ENCODE measurements at regions not wholly inside any gene's neighbourhood (a gene's known extent, or its start where the extent isn't known, plus 50 kb on each side); places are given as distances from the start of the nearest gene placed in this dataset.

DNA sequence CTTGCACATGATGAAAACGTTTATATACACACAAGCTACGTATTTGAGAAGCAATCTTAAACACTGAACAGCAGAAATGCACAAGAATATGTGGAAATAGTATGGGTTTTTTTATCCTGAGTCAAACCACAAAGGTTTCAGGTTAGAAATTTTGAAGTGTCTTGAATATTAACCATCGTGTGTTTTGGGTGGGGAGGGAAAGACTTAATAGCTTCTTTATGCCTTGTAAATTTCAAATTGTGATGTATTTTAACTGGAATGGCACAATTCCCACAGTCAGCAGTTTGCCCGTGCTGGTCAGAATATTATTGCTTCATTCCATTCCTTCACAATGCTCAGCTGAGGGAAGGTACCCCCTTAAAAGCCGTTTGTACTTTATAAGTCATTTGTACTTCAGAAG lies 67.4 kb upstream of the WDR1 start:
- DNase-seq (ENCODE audit: low spot score) (no peak), ATAC-seq (ENCODE audit: low FRiP score) (no peak)
- TF ChIP-seq, protein P1, sequence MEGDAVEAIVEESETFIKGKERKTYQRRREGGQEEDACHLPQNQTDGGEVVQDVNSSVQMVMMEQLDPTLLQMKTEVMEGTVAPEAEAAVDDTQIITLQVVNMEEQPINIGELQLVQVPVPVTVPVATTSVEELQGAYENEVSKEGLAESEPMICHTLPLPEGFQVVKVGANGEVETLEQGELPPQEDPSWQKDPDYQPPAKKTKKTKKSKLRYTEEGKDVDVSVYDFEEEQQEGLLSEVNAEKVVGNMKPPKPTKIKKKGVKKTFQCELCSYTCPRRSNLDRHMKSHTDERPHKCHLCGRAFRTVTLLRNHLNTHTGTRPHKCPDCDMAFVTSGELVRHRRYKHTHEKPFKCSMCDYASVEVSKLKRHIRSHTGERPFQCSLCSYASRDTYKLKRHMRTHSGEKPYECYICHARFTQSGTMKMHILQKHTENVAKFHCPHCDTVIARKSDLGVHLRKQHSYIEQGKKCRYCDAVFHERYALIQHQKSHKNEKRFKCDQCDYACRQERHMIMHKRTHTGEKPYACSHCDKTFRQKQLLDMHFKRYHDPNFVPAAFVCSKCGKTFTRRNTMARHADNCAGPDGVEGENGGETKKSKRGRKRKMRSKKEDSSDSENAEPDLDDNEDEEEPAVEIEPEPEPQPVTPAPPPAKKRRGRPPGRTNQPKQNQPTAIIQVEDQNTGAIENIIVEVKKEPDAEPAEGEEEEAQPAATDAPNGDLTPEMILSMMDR (IDR thresholded peaks at IDR 0.05) = no peak

DNA sequence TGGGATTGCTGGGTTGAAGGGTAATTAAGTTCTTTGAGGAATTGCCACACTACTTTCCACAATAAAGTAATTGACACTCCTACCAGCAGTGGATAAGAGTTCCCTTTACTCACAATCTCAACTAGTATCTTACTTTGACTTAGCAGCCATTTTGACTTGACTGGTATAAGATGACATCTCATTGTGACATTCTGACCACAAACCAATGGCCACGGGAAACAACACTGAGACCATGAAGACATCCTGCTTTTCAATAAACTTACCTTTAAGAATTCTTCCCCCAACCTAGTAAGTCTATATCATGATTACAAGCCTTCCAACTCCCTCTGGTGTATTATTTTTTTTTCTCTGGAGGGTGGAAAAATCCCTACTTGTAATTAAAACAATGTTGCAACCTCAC lies 66.9 kb upstream of the WDR1 start:
- TF ChIP-seq, protein P1 (IDR thresholded peaks at IDR 0.05) = no peak
- ATAC-seq (ENCODE audit: low FRiP score) (no peak), DNase-seq (ENCODE audit: low spot score) (no peak)

DNA sequence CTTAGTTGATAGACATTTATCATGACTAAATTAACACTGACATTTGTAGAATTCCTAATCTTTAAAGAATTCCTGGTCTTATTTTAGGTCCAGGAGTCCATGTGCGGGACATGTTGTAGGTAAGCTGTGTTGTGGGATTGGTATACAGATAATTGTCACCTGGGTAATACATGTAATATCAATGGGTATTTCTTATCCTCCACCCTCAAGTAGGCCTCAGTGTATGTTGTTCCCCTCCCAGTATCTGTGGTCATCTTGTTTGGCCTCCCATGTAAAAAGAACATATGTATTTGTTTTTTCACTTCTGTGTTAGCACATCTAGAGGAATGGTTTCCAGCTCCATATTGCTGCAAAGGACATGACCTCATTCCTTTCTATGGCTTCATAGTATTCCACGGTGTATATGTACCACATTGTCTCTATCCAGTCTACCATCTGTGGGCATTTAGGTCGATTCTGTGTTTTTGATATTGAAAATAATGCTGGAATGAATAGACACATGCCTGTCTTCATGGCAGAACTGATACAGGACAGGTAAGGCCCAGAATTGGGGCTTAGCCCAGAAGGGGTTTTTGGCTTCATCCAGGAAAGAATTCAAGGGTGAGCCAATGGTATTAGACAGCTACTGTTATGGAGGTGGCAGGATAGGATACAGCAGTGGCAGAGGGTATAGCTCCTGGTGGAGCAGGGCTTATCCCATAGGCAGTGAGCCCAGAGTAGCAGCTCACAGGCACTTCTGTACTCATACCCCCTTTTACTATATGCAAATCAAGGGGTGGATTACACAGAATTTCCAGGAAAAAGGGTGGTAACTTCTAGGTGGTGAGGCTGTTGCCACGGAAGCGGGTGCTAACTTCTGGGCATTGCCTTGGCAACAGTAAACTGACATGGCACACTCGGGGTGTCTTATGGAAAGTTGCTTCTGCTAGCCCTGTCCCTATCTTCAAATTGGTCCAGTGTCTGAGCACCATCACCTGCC lies 66.1 kb upstream of the WDR1 start:
- ATAC-seq (ENCODE audit: low FRiP score) = no peak
- TF ChIP-seq, protein P1 (IDR thresholded peaks at IDR 0.05) = no peak
- no peak for DNase-seq (ENCODE audit: low spot score)

DNA sequence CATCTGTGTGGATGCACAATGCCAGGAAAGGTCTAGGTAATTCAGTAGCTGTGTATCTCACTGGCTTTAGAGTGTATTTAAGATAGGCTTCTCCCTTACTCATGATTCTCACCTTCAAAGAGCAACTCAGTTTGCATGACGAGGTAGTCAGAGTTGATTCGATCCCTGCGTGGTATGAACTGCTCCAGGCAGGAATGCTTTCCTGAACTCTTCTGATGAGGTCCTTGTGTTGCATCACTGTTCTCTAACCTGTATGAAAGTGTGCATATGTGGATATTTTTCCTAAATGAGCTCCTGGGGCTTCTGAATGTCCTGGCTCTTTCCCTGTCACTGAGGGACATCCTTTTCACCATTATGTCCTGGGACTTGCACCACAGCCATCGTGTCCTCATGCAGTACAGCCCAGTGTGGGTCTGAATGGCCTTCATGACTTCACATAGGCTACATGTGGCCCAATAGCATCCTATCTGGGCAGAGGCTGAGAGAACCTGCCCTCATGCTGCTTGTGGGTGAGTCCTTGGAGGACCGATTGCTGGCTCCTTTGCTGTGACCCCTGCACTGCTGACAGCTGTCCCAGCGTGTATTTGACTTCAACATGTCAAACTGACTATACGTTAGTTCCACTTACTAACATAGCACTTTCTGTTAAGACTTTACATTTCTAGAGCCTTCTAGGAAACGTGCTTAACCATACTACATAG lies 65.3 kb upstream of the WDR1 start:
- TF ChIP-seq, protein P1 (IDR thresholded peaks at IDR 0.05) = no peak
- no peak for ATAC-seq (ENCODE audit: low FRiP score)
- no peak for DNase-seq (ENCODE audit: low spot score)

DNA sequence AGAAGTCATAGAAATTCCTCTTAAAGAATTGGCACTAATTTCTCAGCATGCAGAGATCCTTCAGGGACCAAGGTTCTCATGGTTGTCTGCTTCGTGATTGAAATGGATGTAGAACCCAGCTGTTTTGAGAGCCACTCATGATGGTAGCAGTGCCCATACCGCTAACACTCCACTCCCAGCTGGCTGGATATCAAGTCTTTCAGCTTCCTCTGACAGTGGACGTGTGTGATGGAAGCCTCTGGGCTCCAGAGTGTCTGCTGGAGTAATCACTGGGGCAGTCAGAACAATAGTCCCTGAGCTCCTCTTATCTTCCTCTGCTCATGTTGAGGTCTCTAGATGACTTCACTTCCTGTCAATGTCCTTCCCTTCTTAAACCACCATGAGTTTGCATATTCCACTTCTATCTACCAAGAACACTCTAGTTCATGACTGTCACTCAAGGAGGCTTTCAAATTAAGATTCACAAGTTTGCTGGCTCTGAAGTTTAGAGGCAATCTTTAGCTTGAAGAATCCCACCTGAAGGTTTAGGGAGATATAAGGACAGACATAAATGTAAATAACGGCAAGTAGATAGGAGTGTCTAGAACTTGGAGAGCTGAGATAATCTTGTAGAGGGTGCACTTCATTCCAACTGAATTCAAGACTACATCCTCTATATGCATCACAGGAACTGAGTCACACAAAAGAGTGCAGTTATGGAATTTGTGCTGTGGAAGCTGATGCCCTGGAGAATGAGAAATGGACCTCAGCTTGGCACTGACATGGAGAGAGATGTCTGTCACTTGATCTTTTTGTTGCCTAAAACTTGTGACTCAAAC lies 64.5 kb upstream of the WDR1 start:
- DNase-seq (ENCODE audit: low spot score) = no peak
- no peak for ATAC-seq (ENCODE audit: low FRiP score)
- TF ChIP-seq, protein P1 (IDR thresholded peaks at IDR 0.05) = no peak

DNA sequence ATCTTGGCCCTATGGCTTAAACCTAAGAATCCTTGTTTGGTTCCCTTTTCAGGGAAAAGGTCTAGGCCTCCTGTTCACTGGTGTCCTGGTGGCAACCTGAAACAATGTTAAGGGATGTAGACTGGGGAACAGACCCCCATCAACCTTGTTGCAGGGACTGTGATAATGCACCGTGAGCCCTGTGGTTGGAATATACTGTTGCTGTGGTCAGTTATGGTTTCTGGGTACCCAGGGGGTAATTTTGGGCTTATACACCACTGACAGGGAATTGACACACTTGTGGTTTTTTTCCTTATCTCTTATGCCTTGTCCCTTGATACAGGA lies 64.0 kb upstream of the WDR1 start:
- ATAC-seq (ENCODE audit: low FRiP score) (no peak), DNase-seq (ENCODE audit: low spot score) (no peak)
- TF ChIP-seq, protein P1 (IDR thresholded peaks at IDR 0.05) = no peak

Measured in omental fat pad (tissue), 3 donors.